Neuronal stem cell (in vitro differentiated cells): ENCODE measurements at regions not wholly inside any gene's neighbourhood (a gene's known extent, or its start where the extent isn't known, plus 50 kb on each side); places are given as distances from the start of the nearest gene placed in this dataset.

Experiments used
- DNase-seq: peaks from one replicate; pipeline ENCODE4 v3.0.0-alpha.2; 2013; ENCODE audit warnings: low spot score
- H2AFZ ChIP-seq: one replicate; pipeline ENCODE4 v1.6.1; 2013; ENCODE audit warnings: mild to moderate bottlenecking, low read length, inconsistent platforms
- H2AK5ac ChIP-seq: 2 replicates; pipeline ENCODE4 v1.6.1; 2013; ENCODE audit warnings: low read depth, mild to moderate bottlenecking, inconsistent platforms, low read length, moderate library complexity, mixed read lengths
- H2BK120ac ChIP-seq: 2 replicates; pipeline ENCODE4 v1.6.1; 2013; ENCODE audit warnings: low read depth, mild to moderate bottlenecking, inconsistent platforms, low read length, moderate library complexity, mixed read lengths
- H2BK12ac ChIP-seq: one replicate; pipeline ENCODE4 v1.6.1; 2013; ENCODE audit warnings: low read length, inconsistent platforms
- H2BK15ac ChIP-seq: 2 replicates; pipeline ENCODE4 v1.6.1; 2013; ENCODE audit warnings: mild to moderate bottlenecking, low read length, inconsistent platforms, mixed read lengths
- H2BK5ac ChIP-seq: one replicate; pipeline ENCODE4 v1.6.1; 2013; ENCODE audit warnings: inconsistent platforms, mild to moderate bottlenecking, low read length, moderate library complexity
- H3K14ac ChIP-seq: one replicate; pipeline ENCODE4 v1.6.1; 2013; ENCODE audit warnings: low read length, inconsistent platforms
- H3K18ac ChIP-seq: 2 replicates; pipeline ENCODE4 v1.6.1; 2013; ENCODE audit warnings: low read length, inconsistent platforms
- H3K23ac ChIP-seq: 2 replicates; pipeline ENCODE4 v1.6.1; 2013; ENCODE audit warnings: low read depth, mild to moderate bottlenecking, mixed read lengths, low read length, inconsistent platforms; ENCODE audit not compliant: poor library complexity
- H3K27ac ChIP-seq: replicated peaks from 3 replicates; pipeline ENCODE4 v1.5.1; 2013; ENCODE audit warnings: low read length, inconsistent platforms
- H3K27me3 ChIP-seq, 3 experiments: 2 replicates each; pipeline ENCODE4 v1.6.1; 2013; ENCODE audit warnings: low read length in 3 of 3, mild to moderate bottlenecking in 2 of 3, inconsistent platforms in 1 of 3, low read depth in 1 of 3, mixed read lengths in 1 of 3, moderate library complexity in 1 of 3; ENCODE audit not compliant: control insufficient read depth in 3 of 3, insufficient read depth in 3 of 3
- H3K36me3 ChIP-seq, 2 donors: replicated peaks in 1 of 2; 2 replicates each; pipeline ENCODE4 v1.6.1; 2013; ENCODE audit warnings: low read length in 2 of 2; ENCODE audit not compliant: control insufficient read depth in 2 of 2, insufficient read depth in 2 of 2
- H3K4ac ChIP-seq: 2 replicates; pipeline ENCODE4 v1.6.1; 2013; ENCODE audit warnings: inconsistent platforms, mild to moderate bottlenecking, low read length, moderate library complexity
- H3K4me1 ChIP-seq, 2 donors: 1 replicate in 1 of 2; 2 replicates in 1 of 2; pipeline ENCODE4 v1.6.1; 2013; ENCODE audit warnings: low read length in 2 of 2, low read depth in 1 of 2; ENCODE audit not compliant: control insufficient read depth in 2 of 2, insufficient read depth in 1 of 2
- H3K4me2 ChIP-seq: one replicate; pipeline ENCODE4 v1.6.1; 2013; ENCODE audit warnings: mild to moderate bottlenecking, low read length, inconsistent platforms; ENCODE audit not compliant: insufficient read depth, poor library complexity, severe bottlenecking
- H3K4me3 ChIP-seq, 2 donors: 2 replicates each; pipeline ENCODE4 v1.5.1; 2013; ENCODE audit warnings: low read length in 2 of 2, mild to moderate bottlenecking in 2 of 2, inconsistent platforms in 1 of 2, moderate library complexity in 1 of 2
- H3K79me1 ChIP-seq: one replicate; pipeline ENCODE4 v1.6.1; 2013; ENCODE audit warnings: low read depth, mild to moderate bottlenecking, inconsistent platforms, low read length, moderate library complexity
- H3K9ac ChIP-seq: one replicate; pipeline ENCODE4 v1.6.1; 2013; ENCODE audit warnings: mild to moderate bottlenecking, low read depth, low read length, inconsistent platforms; ENCODE audit not compliant: poor library complexity
- H3K9me3 ChIP-seq, 2 donors: replicated peaks in 1 of 2; 2 replicates each; pipeline versions ENCODE3 to v1.6.1; 2013; ENCODE audit warnings: low read length in 2 of 2, mild to moderate bottlenecking in 2 of 2, inconsistent platforms in 1 of 2, low read depth in 1 of 2, mixed read lengths in 1 of 2, moderate library complexity in 1 of 2; ENCODE audit not compliant: control insufficient read depth in 2 of 2, insufficient read depth in 1 of 2
- H4K8ac ChIP-seq: one replicate; pipeline ENCODE4 v1.6.1; 2013; ENCODE audit warnings: low read depth, mild to moderate bottlenecking, inconsistent platforms, low read length, moderate library complexity
- H4K91ac ChIP-seq: one replicate; pipeline ENCODE4 v1.6.1; 2013; ENCODE audit warnings: low read length, low read depth, mild to moderate bottlenecking, inconsistent platforms; ENCODE audit not compliant: poor library complexity
- WGBS, 2 donors: extraction: QIAGEN DNeasy Blood & Tissue Kit; methylation state at CpG; one replicate each; pipeline ENCODE4 v1.1.7; 2013; ENCODE audit warnings: missing lambda C conversion rate in 2 of 2, mixed read lengths in 1 of 2; ENCODE audit not compliant: insufficient read length in 2 of 2, insufficient replicate concordance in 1 of 2; ENCODE audit errors: extremely low coverage in 2 of 2; 5-methylcytosine and 5-hydroxymethylcytosine counted together

GRCh38 chr6:138582573-138582972 lies 83.3 kb upstream of the NHSL1 start:
- peak overlapping the region; percentile 39 for H4K91ac ChIP-seq
- H3K9me3 ChIP-seq, result no peaks in the 10 kb centered on the region
- H2BK120ac ChIP-seq, result no peak overlapping the region
- DNase-seq, result no peak
- H3K4ac ChIP-seq, result no peak overlapping the region
- no peak overlapping the region for H2AFZ ChIP-seq
- no peak overlapping the region for H4K8ac ChIP-seq
- H3K4me1 ChIP-seq, result peaks cover 4 to 7% of the 10 kb centered on the region in 2 donors
- H2BK5ac ChIP-seq, result no peak overlapping the region
- WGBS, 2 donors, result no CpG with 5 or more reads among the region's 4 CpGs
- H3K18ac ChIP-seq, result no peak overlapping the region
- H3K14ac ChIP-seq, result no peak overlapping the region
- no peak overlapping the region for H2BK12ac ChIP-seq
- H3K36me3 ChIP-seq, result no peaks in the 10 kb centered on the region
- H2AK5ac ChIP-seq, result no peak overlapping the region
- H3K27me3 ChIP-seq, result no peaks in the 10 kb centered on the region
- no peak overlapping the region for H3K4me2 ChIP-seq
- no peak overlapping the region for H3K9ac ChIP-seq
- no peak overlapping the region for H3K23ac ChIP-seq
- H3K27ac ChIP-seq, result no peak overlapping the region
- no peak overlapping the region for H2BK15ac ChIP-seq
- H3K79me1 ChIP-seq, result no peaks in the 10 kb centered on the region
- no peak overlapping the region for H3K4me3 ChIP-seq

GRCh38 chr6:138586638-138587037 lies 87.3 kb upstream of the NHSL1 start:
- Histone ChIP-seq H2BK120ac (no peak overlapping the region), H2AK5ac (peak overlapping the region; percentile 68), H3K9ac (no peak overlapping the region), H2BK5ac (no peak overlapping the region), H3K27ac (no peak overlapping the region), H3K4me2 (no peak overlapping the region), H2BK12ac (no peak overlapping the region), H2BK15ac (no peak overlapping the region), H3K23ac (no peak overlapping the region), H3K4me1 (peaks cover 0 to 2% of the 10 kb centered on the region in 2 donors), H3K14ac (no peak overlapping the region), H3K36me3 (no peaks in the 10 kb centered on the region), H3K9me3 (no peaks in the 10 kb centered on the region), H3K27me3 (no peaks in the 10 kb centered on the region), H2AFZ (no peak overlapping the region), H4K8ac (no peak overlapping the region), H3K18ac (no peak overlapping the region), H3K4me3 (no peak overlapping the region), H3K4ac (no peak overlapping the region), H4K91ac (no peak overlapping the region), H3K79me1 (no peaks in the 10 kb centered on the region)
- no peak for DNase-seq
- no CpG with 5 or more reads among the region's 5 CpGs for WGBS, 2 donors

GRCh38 chr6:138588805-138589434 lies 89.6 kb upstream of the NHSL1 start:
- no peak overlapping the region for H2BK5ac ChIP-seq
- H4K8ac ChIP-seq, result no peak overlapping the region
- H2BK120ac ChIP-seq, result peak overlapping the region; percentile 78
- no peak overlapping the region for H3K9ac ChIP-seq
- no peak overlapping the region for H4K91ac ChIP-seq
- H3K4me1 ChIP-seq, result peaks cover 3 to 10% of the 10 kb centered on the region in 2 donors
- no peak overlapping the region for H3K4me2 ChIP-seq
- no peaks in the 10 kb centered on the region for H3K9me3 ChIP-seq
- no peaks in the 10 kb centered on the region for H3K27me3 ChIP-seq
- no peak overlapping the region for H3K4ac ChIP-seq
- H3K4me3 ChIP-seq, result no peak overlapping the region
- DNase-seq, result peak; percentile 71
- no peaks in the 10 kb centered on the region for H3K36me3 ChIP-seq
- no peak overlapping the region for H3K23ac ChIP-seq
- no peak overlapping the region for H3K14ac ChIP-seq
- H2AK5ac ChIP-seq, result peak overlapping the region; percentile 89
- peak overlapping the region; percentile 80 for H3K18ac ChIP-seq
- peak overlapping the region; percentile 25 for H2AFZ ChIP-seq
- H3K79me1 ChIP-seq, result no peaks in the 10 kb centered on the region
- H3K27ac ChIP-seq, result no peak overlapping the region
- H2BK15ac ChIP-seq, result peak overlapping the region; percentile 97
- H2BK12ac ChIP-seq, result no peak overlapping the region
- no CpG with 5 or more reads among the region's 13 CpGs for WGBS, 2 donors

DNA sequence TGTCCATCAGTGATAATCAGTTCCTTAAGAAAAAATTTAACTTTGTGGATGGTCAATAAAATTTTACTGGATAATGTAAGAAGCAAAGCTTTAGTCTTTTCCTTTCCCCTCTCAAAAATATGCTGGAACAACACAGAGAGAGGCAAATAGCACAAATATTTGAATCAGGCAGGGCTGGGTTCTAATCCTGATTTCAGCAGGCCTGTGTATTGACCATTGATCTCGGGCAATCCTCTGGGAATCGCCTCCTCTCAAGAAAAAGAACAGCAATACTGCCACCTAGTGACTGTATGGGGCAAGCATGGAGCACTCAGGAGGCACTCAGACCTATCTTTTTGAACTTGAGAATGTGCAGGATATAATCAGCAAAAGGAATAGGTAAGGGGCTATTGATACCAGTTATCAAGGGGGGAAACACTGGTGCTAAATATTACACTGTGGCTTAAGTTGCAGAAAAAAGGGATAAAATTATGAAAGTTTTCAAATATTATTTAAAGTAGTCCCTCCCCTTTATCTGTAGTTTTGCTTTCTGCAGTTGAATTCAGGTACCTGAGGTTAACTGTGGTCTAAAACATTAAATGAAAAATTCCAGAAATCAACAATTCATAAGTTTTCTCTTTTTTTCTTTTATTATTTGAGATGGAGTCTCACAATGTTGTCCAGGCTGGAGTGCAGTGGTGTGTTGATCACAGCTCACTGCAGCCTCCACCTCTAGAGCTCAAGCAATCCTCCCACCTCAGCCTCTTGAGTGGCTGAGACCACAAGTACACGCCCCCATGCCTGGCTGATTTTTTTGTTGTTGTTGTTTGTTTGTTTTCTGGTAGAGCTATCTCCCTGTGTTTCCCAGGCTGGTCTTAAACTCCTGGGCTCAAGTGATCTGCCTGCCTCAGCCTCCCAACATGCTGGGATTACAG lies 91.8 kb upstream of the NHSL1 start:
- Histone ChIP-seq H2AFZ (no peak overlapping the region), H3K4me2 (no peak overlapping the region), H3K23ac (no peak overlapping the region), H3K27me3 (no peaks in the 10 kb centered on the region), H3K79me1 (no peaks in the 10 kb centered on the region), H3K4me1 (peaks cover 5 to 18% of the 10 kb centered on the region in 2 donors), H3K4ac (no peak overlapping the region), H3K9me3 (no peaks in the 10 kb centered on the region), H3K18ac (no peak overlapping the region), H2AK5ac (no peak overlapping the region), H3K14ac (no peak overlapping the region), H3K36me3 (no peaks in the 10 kb centered on the region), H4K8ac (no peak overlapping the region), H3K4me3 (no peak overlapping the region), H2BK120ac (no peak overlapping the region), H2BK12ac (no peak overlapping the region), H2BK5ac (no peak overlapping the region), H2BK15ac (no peak overlapping the region), H4K91ac (no peak overlapping the region), H3K9ac (no peak overlapping the region), H3K27ac (no peak overlapping the region)
- DNase-seq, result peak; percentile 70
- whole genome bisulfite sequencing, 2 donors, result no CpG with 5 or more reads among the region's 3 CpGs
